HUES48 (cell line): ENCODE measurements at regions not wholly inside any gene's neighbourhood (a gene's known extent, or its start where the extent isn't known, plus 50 kb on each side); places are given as distances from the start of the nearest gene placed in this dataset.

Experiments used
- H3K27ac ChIP-seq: one replicate; pipeline ENCODE4 v1.7.0; 2013; ENCODE audit warnings: low read depth, low read length, inconsistent platforms
- H3K27me3 ChIP-seq: 2 replicates; pipeline ENCODE4 v1.6.1; 2013; ENCODE audit warnings: mild to moderate bottlenecking, low read length; ENCODE audit not compliant: control insufficient read depth, insufficient read depth
- H3K36me3 ChIP-seq: 2 replicates; pipeline ENCODE4 v1.6.1; 2013; ENCODE audit warnings: low read length; ENCODE audit not compliant: control insufficient read depth, insufficient read depth
- H3K4me1 ChIP-seq: 2 replicates; pipeline ENCODE4 v1.6.1; 2013; ENCODE audit warnings: mild to moderate bottlenecking, low read length; ENCODE audit not compliant: control insufficient read depth, insufficient read depth
- H3K4me3 ChIP-seq: 2 replicates; pipeline ENCODE4 v1.5.1; 2013; ENCODE audit warnings: mild to moderate bottlenecking, low read depth, low read length
- H3K9ac ChIP-seq: 2 replicates; pipeline ENCODE4 v1.6.1; 2013; ENCODE audit warnings: mild to moderate bottlenecking, low read depth, low read length, moderate library complexity
- H3K9me3 ChIP-seq: 2 replicates; pipeline ENCODE4 v1.6.1; 2013; ENCODE audit warnings: low read length; ENCODE audit not compliant: control insufficient read depth, insufficient read depth

- Histone ChIP-seq H3K27ac (peak overlapping the region; percentile 63), H3K9ac (no peak overlapping the region; the same call in 1 of the 2 replicates), H3K27me3 (no peaks in the 10 kb centered on the region), H3K9me3 (no peaks in the 10 kb centered on the region), H3K36me3 (no peaks in the 10 kb centered on the region), H3K4me1 (peaks cover 12% of the 10 kb centered on the region), H3K4me3 (peak overlapping the region; percentile 13; the same call in 1 of the 2 replicates)
Measured at GRCh38 chr6:74645108-74645849, 560.6 kb downstream of the COL12A1 start.

- Histone ChIP-seq H3K4me3 (no peak overlapping the region), H3K36me3 (no peaks in the 10 kb centered on the region), H3K9me3 (no peaks in the 10 kb centered on the region), H3K9ac (no peak overlapping the region), H3K27me3 (no peaks in the 10 kb centered on the region), H3K4me1 (peaks cover 12% of the 10 kb centered on the region), H3K27ac (no peak overlapping the region)
Measured at GRCh38 chr6:74642101-74642500, 563.8 kb downstream of the COL12A1 start.

- Histone ChIP-seq H3K27me3 (no peaks in the 10 kb centered on the region), H3K36me3 (no peaks in the 10 kb centered on the region), H3K9me3 (no peaks in the 10 kb centered on the region), H3K9ac (no peak overlapping the region), H3K4me1 (no peaks in the 10 kb centered on the region), H3K27ac (no peak overlapping the region), H3K4me3 (no peak overlapping the region)
Measured at GRCh38 chr6:74638412-74638811, 567.4 kb downstream of the COL12A1 start.

- no peaks in the 10 kb centered on the region for H3K4me1 ChIP-seq
- H3K27me3 ChIP-seq, result no peaks in the 10 kb centered on the region
- no peak overlapping the region for H3K27ac ChIP-seq
- no peak overlapping the region for H3K9ac ChIP-seq
- H3K9me3 ChIP-seq, result no peaks in the 10 kb centered on the region
- no peak overlapping the region for H3K4me3 ChIP-seq
- H3K36me3 ChIP-seq, result no peaks in the 10 kb centered on the region
Measured at GRCh38 chr6:74632196-74632875, 573.5 kb downstream of the COL12A1 start.

GRCh38 chr6:74631564-74631963, 574.3 kb downstream of the COL12A1 start:
- no peaks in the 10 kb centered on the region for H3K36me3 ChIP-seq
- H3K4me3 ChIP-seq, result no peak overlapping the region
- no peak overlapping the region for H3K9ac ChIP-seq
- H3K27ac ChIP-seq, result no peak overlapping the region
- H3K27me3 ChIP-seq, result no peaks in the 10 kb centered on the region
- H3K4me1 ChIP-seq, result no peaks in the 10 kb centered on the region
- no peaks in the 10 kb centered on the region for H3K9me3 ChIP-seq

- Histone ChIP-seq H3K4me3 (no peak overlapping the region), H3K9ac (no peak overlapping the region), H3K27ac (no peak overlapping the region), H3K4me1 (no peaks in the 10 kb centered on the region), H3K9me3 (peaks cover 22% of the 10 kb centered on the region), H3K27me3 (no peaks in the 10 kb centered on the region), H3K36me3 (no peaks in the 10 kb centered on the region)
Measured at GRCh38 chr6:74626288-74626687, 579.6 kb downstream of the COL12A1 start.

GRCh38 chr6:74623027-74623426, 582.8 kb downstream of the COL12A1 start:
- H3K9me3 ChIP-seq, result peaks cover 34% of the 10 kb centered on the region
- no peak overlapping the region for H3K4me3 ChIP-seq
- no peaks in the 10 kb centered on the region for H3K36me3 ChIP-seq
- H3K27me3 ChIP-seq, result no peaks in the 10 kb centered on the region
- no peak overlapping the region for H3K9ac ChIP-seq
- no peaks in the 10 kb centered on the region for H3K4me1 ChIP-seq
- no peak overlapping the region for H3K27ac ChIP-seq

GRCh38 chr6:74611220-74611619, 594.6 kb downstream of the COL12A1 start:
- Histone ChIP-seq H3K27me3 (no peaks in the 10 kb centered on the region), H3K4me3 (no peak overlapping the region), H3K4me1 (peaks cover 4% of the 10 kb centered on the region), H3K9me3 (no peaks in the 10 kb centered on the region), H3K27ac (no peak overlapping the region), H3K9ac (no peak overlapping the region), H3K36me3 (no peaks in the 10 kb centered on the region)

- Histone ChIP-seq H3K9me3 (no peaks in the 10 kb centered on the region), H3K36me3 (no peaks in the 10 kb centered on the region), H3K27ac (no peak overlapping the region), H3K9ac (no peak overlapping the region), H3K4me3 (no peak overlapping the region), H3K4me1 (peaks cover 4% of the 10 kb centered on the region), H3K27me3 (no peaks in the 10 kb centered on the region)
Measured at GRCh38 chr6:74610352-74610751, 595.5 kb downstream of the COL12A1 start.

GRCh38 chr6:74609871-74610270, 596.0 kb downstream of the COL12A1 start:
- Histone ChIP-seq H3K27ac (no peak overlapping the region), H3K4me3 (no peak overlapping the region), H3K36me3 (no peaks in the 10 kb centered on the region), H3K4me1 (peaks cover 4% of the 10 kb centered on the region), H3K9ac (no peak overlapping the region), H3K27me3 (no peaks in the 10 kb centered on the region), H3K9me3 (no peaks in the 10 kb centered on the region)

GRCh38 chr6:74607934-74608333, 597.9 kb downstream of the COL12A1 start:
- Histone ChIP-seq H3K9ac (no peak overlapping the region), H3K27me3 (no peaks in the 10 kb centered on the region), H3K27ac (no peak overlapping the region), H3K4me3 (no peak overlapping the region), H3K9me3 (no peaks in the 10 kb centered on the region), H3K4me1 (peaks cover 4% of the 10 kb centered on the region), H3K36me3 (no peaks in the 10 kb centered on the region)
